CMK (cell line): ENCODE measurements at regions not wholly inside any gene's neighbourhood (a gene's known extent, or its start where the extent isn't known, plus 50 kb on each side); places are given as distances from the start of the nearest gene placed in this dataset.
"Not testable (repeated sequence)": the region's sequence is repeated elsewhere in the genome, so short reads cannot be mapped to it uniquely, and the experiment has no call there.

Experiments
- DNase-seq: peaks from one replicate; pipeline ENCODE4 v3.0.0-alpha.2; 2010; ENCODE audit warnings: low read depth

GRCh38 chr2:236375973-236376476 lies 111.8 kb upstream of the ASB18 start:
- DNase-seq, result no peak

- DNase-seq, result no peak
These were observed 112.5 kb upstream of the ASB18 start for GRCh38 chr2:236376566-236377244.

GRCh38 chr2:236380051-236380612 lies 115.9 kb upstream of the ASB18 start:
- no peak for DNase-seq

GRCh38 chr2:236381253-236381652 lies 117.0 kb upstream of the ASB18 start:
- not testable (repeated sequence) for DNase-seq

GRCh38 chr2:236389284-236390216 lies 125.3 kb upstream of the ASB18 start:
- DNase-seq, result not testable (repeated sequence)

GRCh38 chr2:236393101-236393500 lies 128.9 kb upstream of the ASB18 start:
- no peak for DNase-seq

- DNase-seq, result no peak
These were observed 129.4 kb upstream of the ASB18 start for GRCh38 chr2:236393581-236393980.

GRCh38 chr2:236394571-236394970 lies 130.4 kb upstream of the ASB18 start:
- DNase-seq, result no peak

GRCh38 chr2:236395067-236395466 lies 130.9 kb upstream of the ASB18 start:
- no peak for DNase-seq

GRCh38 chr2:236396818-236397350 lies 132.7 kb upstream of the ASB18 start:
- no peak for DNase-seq

- no peak for DNase-seq
These were observed 133.5 kb upstream of the ASB18 start for GRCh38 chr2:236397681-236398080.

- no peak for DNase-seq
These were observed 135.2 kb upstream of the ASB18 start for GRCh38 chr2:236399409-236399808.

GRCh38 chr2:236400046-236400574 lies 135.9 kb upstream of the ASB18 start:
- DNase-seq, result no peak

- no peak for DNase-seq
These were observed 136.6 kb upstream of the ASB18 start for GRCh38 chr2:236400594-236401360.

- DNase-seq, result no peak
These were observed 138.0 kb upstream of the ASB18 start for GRCh38 chr2:236402033-236402790.

GRCh38 chr2:236403125-236403524 lies 138.9 kb upstream of the ASB18 start:
- DNase-seq, result no peak

- no peak for DNase-seq
These were observed 139.6 kb upstream of the ASB18 start for GRCh38 chr2:236403811-236404210.

GRCh38 chr2:236404346-236404745 lies 140.1 kb upstream of the ASB18 start:
- DNase-seq, result no peak

GRCh38 chr2:236405357-236405756 lies 141.2 kb upstream of the ASB18 start:
- DNase-seq, result no peak

GRCh38 chr2:236408090-236408489 lies 143.9 kb upstream of the ASB18 start:
- no peak for DNase-seq

GRCh38 chr2:236408786-236409185 lies 144.6 kb upstream of the ASB18 start:
- no peak for DNase-seq
